ENCODE measurements at regions not wholly inside any gene's neighbourhood (a gene's known extent, or its start where the extent isn't known, plus 50 kb on each side); places are given as distances from the start of the nearest gene placed in this dataset.

DNA sequence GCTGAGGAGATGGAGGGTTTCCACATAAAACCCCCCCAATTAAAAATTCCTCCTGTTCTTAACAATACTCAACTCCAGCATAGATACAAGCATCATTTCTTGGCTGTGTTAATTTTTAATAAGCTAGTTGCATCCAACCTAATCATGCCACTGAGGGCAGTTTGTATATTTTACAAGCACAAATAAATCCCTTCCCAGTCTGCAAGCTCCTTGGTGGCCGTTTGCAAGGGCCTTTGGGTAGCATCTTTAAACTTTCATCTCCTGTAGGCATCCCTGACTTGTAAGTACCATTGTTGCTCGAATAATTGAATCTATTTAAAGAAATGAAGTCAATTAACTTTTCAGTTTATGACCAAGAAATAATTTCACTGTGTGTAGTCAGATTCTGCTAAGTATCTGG lies 103.5 kb upstream of the AJAP1 start:
- TF ChIP-seq, protein P1, sequence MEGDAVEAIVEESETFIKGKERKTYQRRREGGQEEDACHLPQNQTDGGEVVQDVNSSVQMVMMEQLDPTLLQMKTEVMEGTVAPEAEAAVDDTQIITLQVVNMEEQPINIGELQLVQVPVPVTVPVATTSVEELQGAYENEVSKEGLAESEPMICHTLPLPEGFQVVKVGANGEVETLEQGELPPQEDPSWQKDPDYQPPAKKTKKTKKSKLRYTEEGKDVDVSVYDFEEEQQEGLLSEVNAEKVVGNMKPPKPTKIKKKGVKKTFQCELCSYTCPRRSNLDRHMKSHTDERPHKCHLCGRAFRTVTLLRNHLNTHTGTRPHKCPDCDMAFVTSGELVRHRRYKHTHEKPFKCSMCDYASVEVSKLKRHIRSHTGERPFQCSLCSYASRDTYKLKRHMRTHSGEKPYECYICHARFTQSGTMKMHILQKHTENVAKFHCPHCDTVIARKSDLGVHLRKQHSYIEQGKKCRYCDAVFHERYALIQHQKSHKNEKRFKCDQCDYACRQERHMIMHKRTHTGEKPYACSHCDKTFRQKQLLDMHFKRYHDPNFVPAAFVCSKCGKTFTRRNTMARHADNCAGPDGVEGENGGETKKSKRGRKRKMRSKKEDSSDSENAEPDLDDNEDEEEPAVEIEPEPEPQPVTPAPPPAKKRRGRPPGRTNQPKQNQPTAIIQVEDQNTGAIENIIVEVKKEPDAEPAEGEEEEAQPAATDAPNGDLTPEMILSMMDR (IDR thresholded peaks at IDR 0.05): no peak
- TF ChIP-seq, protein P2, sequence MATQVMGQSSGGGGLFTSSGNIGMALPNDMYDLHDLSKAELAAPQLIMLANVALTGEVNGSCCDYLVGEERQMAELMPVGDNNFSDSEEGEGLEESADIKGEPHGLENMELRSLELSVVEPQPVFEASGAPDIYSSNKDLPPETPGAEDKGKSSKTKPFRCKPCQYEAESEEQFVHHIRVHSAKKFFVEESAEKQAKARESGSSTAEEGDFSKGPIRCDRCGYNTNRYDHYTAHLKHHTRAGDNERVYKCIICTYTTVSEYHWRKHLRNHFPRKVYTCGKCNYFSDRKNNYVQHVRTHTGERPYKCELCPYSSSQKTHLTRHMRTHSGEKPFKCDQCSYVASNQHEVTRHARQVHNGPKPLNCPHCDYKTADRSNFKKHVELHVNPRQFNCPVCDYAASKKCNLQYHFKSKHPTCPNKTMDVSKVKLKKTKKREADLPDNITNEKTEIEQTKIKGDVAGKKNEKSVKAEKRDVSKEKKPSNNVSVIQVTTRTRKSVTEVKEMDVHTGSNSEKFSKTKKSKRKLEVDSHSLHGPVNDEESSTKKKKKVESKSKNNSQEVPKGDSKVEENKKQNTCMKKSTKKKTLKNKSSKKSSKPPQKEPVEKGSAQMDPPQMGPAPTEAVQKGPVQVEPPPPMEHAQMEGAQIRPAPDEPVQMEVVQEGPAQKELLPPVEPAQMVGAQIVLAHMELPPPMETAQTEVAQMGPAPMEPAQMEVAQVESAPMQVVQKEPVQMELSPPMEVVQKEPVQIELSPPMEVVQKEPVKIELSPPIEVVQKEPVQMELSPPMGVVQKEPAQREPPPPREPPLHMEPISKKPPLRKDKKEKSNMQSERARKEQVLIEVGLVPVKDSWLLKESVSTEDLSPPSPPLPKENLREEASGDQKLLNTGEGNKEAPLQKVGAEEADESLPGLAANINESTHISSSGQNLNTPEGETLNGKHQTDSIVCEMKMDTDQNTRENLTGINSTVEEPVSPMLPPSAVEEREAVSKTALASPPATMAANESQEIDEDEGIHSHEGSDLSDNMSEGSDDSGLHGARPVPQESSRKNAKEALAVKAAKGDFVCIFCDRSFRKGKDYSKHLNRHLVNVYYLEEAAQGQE (IDR thresholded peaks at IDR 0.05; ENCODE audit: insufficient read depth in 1 of 2, low read depth in 2 of 2, low read length in 1 of 2): no peak
- TF ChIP-seq POLR2AphosphoS5 (IDR thresholded peaks at IDR 0.05; ENCODE audit: low read depth, low read length): no peak
- no peak for TF ChIP-seq SIN3A (IDR thresholded peaks at IDR 0.05; ENCODE audit: borderline replicate concordance, insufficient read depth, low read depth, low read length)
- TF ChIP-seq TCF7L2 (IDR thresholded peaks at IDR 0.05; ENCODE audit: low read depth, low read length): no peak
- no peaks in the 10 kb centered on the region for H3K36me3 ChIP-seq (ENCODE audit: control insufficient read depth, insufficient read depth, low read length)
- no TSS peak for BruUV-seq (replicated peaks)
- H3K9me3 ChIP-seq (ENCODE audit: control insufficient read depth, insufficient read depth, low read depth, low read length): no peaks in the 10 kb centered on the region
- CTCF ChIA-PET: no interaction called here
- POLR2A ChIA-PET: no interaction called here
- intact Hi-C loops (cut with micrococcal nuclease; ENCODE audit: unreplicated experiment) (no loop called here), in situ Hi-C loops (cut with HindIII; ENCODE audit: low pct_unique_long_range_greater_than_20kb, low sequenced_read_pairs) (no loop called here)
- no peak overlapping the region for H3K4me3 ChIP-seq (ENCODE audit: low read depth in 2 of 2, low read length in 2 of 2)
- no peak overlapping the region for H3K27ac ChIP-seq (ENCODE audit: low read length)
- no peak for DNase-seq (ENCODE audit: low read depth, low spot score)
- peaks cover 2% of the 10 kb centered on the region; the same call in 1 of the 2 replicates for H3K27me3 ChIP-seq (ENCODE audit: control insufficient read depth, insufficient read depth, low read length)
- H3K4me1 ChIP-seq (ENCODE audit: control insufficient read depth, insufficient read depth, low read length): no peaks in the 10 kb centered on the region
- ATAC-seq: no peak

GRCh38 chr1:4551706-4552105 lies 102.7 kb upstream of the AJAP1 start:
- intact Hi-C loops (cut with micrococcal nuclease; ENCODE audit: unreplicated experiment) (no loop called here), in situ Hi-C loops (cut with HindIII; ENCODE audit: low pct_unique_long_range_greater_than_20kb, low sequenced_read_pairs) (no loop called here)
- no TSS peak for BruUV-seq (replicated peaks)
- no peaks in the 10 kb centered on the region for H3K36me3 ChIP-seq (ENCODE audit: control insufficient read depth, insufficient read depth, low read length)
- DNase-seq (ENCODE audit: low read depth, low spot score): no peak
- no peak overlapping the region for H3K4me3 ChIP-seq (ENCODE audit: low read depth in 2 of 2, low read length in 2 of 2)
- no peak overlapping the region for H3K27ac ChIP-seq (ENCODE audit: low read length)
- ATAC-seq: no peak
- H3K9me3 ChIP-seq (ENCODE audit: control insufficient read depth, insufficient read depth, low read depth, low read length): no peaks in the 10 kb centered on the region
- peaks cover 2% of the 10 kb centered on the region; the same call in 1 of the 2 replicates for H3K27me3 ChIP-seq (ENCODE audit: control insufficient read depth, insufficient read depth, low read length)
- ChIA-PET CTCF (no interaction called here), POLR2A (no interaction called here)
- no peaks in the 10 kb centered on the region for H3K4me1 ChIP-seq (ENCODE audit: control insufficient read depth, insufficient read depth, low read length)
- TF ChIP-seq, protein P1 (IDR thresholded peaks at IDR 0.05): no peak
- TF ChIP-seq POLR2AphosphoS5 (IDR thresholded peaks at IDR 0.05; ENCODE audit: low read depth, low read length): no peak
- no peak for TF ChIP-seq SIN3A (IDR thresholded peaks at IDR 0.05; ENCODE audit: borderline replicate concordance, insufficient read depth, low read depth, low read length)
- no peak for TF ChIP-seq TCF7L2 (IDR thresholded peaks at IDR 0.05; ENCODE audit: low read depth, low read length)
- TF ChIP-seq, protein P2 (IDR thresholded peaks at IDR 0.05; ENCODE audit: insufficient read depth in 1 of 2, low read depth in 2 of 2, low read length in 1 of 2): no peak

Measured in Panc1 (cell line).